A549 (cell line): ENCODE measurements at regions not wholly inside any gene's neighbourhood (a gene's known extent, or its start where the extent isn't known, plus 50 kb on each side); places are given as distances from the start of the nearest gene placed in this dataset.

ENCODE experiments used
- ATAC-seq, 2 experiments: fragments of 200-7000 bp in 1 of 2; fragments of >200 bp in 1 of 2; cut with Nextera tagmentation in 1 of 2; cut with Tn5 transposase in 1 of 2; 3 replicates each; pipeline versions ENCODE4 v1.8.0 to v1.9.1; 2018 to 2020; ENCODE audit warnings: mild to moderate bottlenecking in 1 of 2, moderate library complexity in 1 of 2
- CTCF ChIA-PET: fragments of 300-600 bp; sonication (Branson Sonifier 250); formaldehyde crosslinking; extraction: SDS; loops from one replicate; lab custom pipeline; 2021; ENCODE audit warnings: antibody characterized with exemption, inconsistent platforms; lab: Yijun Ruan, JAX
- POLR2A ChIA-PET: fragments of 350-600 bp; formaldehyde crosslinking; extraction: SDS; loops from one replicate; lab custom pipeline; 2021; ENCODE audit warnings: antibody characterized with exemption, inconsistent platforms; lab: Yijun Ruan, JAX
- DNase-seq, 2 experiments: peaks; one replicate each; pipeline versions ENCODE4 v3.0.0 to v3.0.0-alpha.2; 2011 to 2016; ENCODE audit warnings: low read depth in 1 of 2, low spot score in 1 of 2
- FAIRE-seq: peaks from 2 replicates; lab custom pipeline; 2011; peaks lifted over from hg19 to GRCh38; lab: Jason Lieb, UNC
- H3K27ac ChIP-seq, 2 experiments: fragments of >200 bp; sonication (Bioruptor Twin); formaldehyde crosslinking; 3 replicates each; pipeline ENCODE4 v1.5.1; 2016 to 2017
- H3K4me1 ChIP-seq: fragments of >200 bp; sonication (Bioruptor Twin); formaldehyde crosslinking; 3 replicates; pipeline ENCODE4 v1.6.1; 2016
- H3K4me2 ChIP-seq: fragments of >200 bp; sonication (Bioruptor Twin); formaldehyde crosslinking; 3 replicates; pipeline ENCODE4 v1.6.1; 2016
- H3K4me3 ChIP-seq: fragments of >200 bp; sonication (Bioruptor Twin); formaldehyde crosslinking; 3 replicates; pipeline ENCODE4 v1.5.1; 2016
- H3K9me3 ChIP-seq: fragments of >200 bp; sonication (Bioruptor Twin); formaldehyde crosslinking; 3 replicates; pipeline ENCODE4 v1.6.1; 2016
- ATOH8 ChIP-seq: fragments of 250-450 bp; sonication (Bioruptor Pico); IDR thresholded peaks from 2 replicates; pipeline ENCODE4 v1.5.0; 2020; ENCODE audit warnings: low read depth, mild to moderate bottlenecking, moderate library complexity
- BHLHE40 ChIP-seq: IDR thresholded peaks from 2 replicates; pipeline ENCODE4 v1.6.1; 2012; ENCODE audit warnings: low read depth, low read length, inconsistent platforms
- CHD2 ChIP-seq: fragments of 150-350 bp; IDR thresholded peaks from 2 replicates; pipeline ENCODE4 v1.6.1; 2014; ENCODE audit warnings: low read length; ENCODE audit not compliant: partially characterized antibody
- CTCF ChIP-seq: fragments of >200 bp; sonication (Bioruptor Twin); formaldehyde crosslinking; IDR thresholded peaks from 3 replicates; pipeline ENCODE4 v1.5.1; 2016
- EHF ChIP-seq: fragments of 250-450 bp; sonication (Bioruptor Pico); IDR thresholded peaks from 2 replicates; pipeline ENCODE4 v1.5.0; 2020; ENCODE audit warnings: mild to moderate bottlenecking
- EHMT2 ChIP-seq: fragments of 200-600 bp; sonication (generic); IDR thresholded peaks from 2 replicates; pipeline ENCODE4 v1.6.1; 2016; ENCODE audit warnings: antibody characterized with exemption, low read depth, mild to moderate bottlenecking, moderate library complexity
- EP300 ChIP-seq, 2 experiments: fragments of >200 bp; sonication (Bioruptor Twin); formaldehyde crosslinking; IDR thresholded peaks; 2 replicates in 1 of 2; 3 replicates in 1 of 2; pipeline ENCODE4 v1.6.1; 2016 to 2017
- FOSL2 ChIP-seq, 2 experiments: fragments of 450-650 bp in 1 of 2; fragments of >200 bp in 1 of 2; sonication (Bioruptor Twin) in 1 of 2; formaldehyde crosslinking; IDR thresholded peaks; 2 replicates each; pipeline versions ENCODE4 v1.5.0 to v1.6.1; 2016 to 2020; ENCODE audit warnings: mild to moderate bottlenecking in 1 of 2, moderate library complexity in 1 of 2
- HEYL ChIP-seq: fragments of 250-450 bp; sonication (Bioruptor Pico); IDR thresholded peaks from 2 replicates; pipeline ENCODE4 v1.8.0; 2021; ENCODE audit warnings: mild to moderate bottlenecking, moderate library complexity
- KDM5A ChIP-seq: fragments of 200-600 bp; sonication (generic); IDR thresholded peaks from 2 replicates; pipeline ENCODE4 v1.6.1; 2016; ENCODE audit warnings: antibody characterized with exemption, mild to moderate bottlenecking
- NFE2L2 ChIP-seq: fragments of 150-350 bp; conservative IDR thresholded peaks from 2 replicates; pipeline ENCODE4 v1.6.1; 2014; ENCODE audit warnings: low read length
- NPAS2 ChIP-seq: fragments of 250-450 bp; sonication (Bioruptor Pico); IDR thresholded peaks from 2 replicates; pipeline ENCODE4 v1.8.0; 2022; ENCODE audit warnings: mild to moderate bottlenecking, moderate library complexity, borderline replicate concordance
- RAD21 ChIP-seq, 2 experiments: fragments of >200 bp in 1 of 2; sonication (Bioruptor Twin) in 1 of 2; formaldehyde crosslinking in 1 of 2; IDR thresholded peaks in 1 of 2; conservative IDR thresholded peaks in 1 of 2; 2 replicates in 1 of 2; 3 replicates in 1 of 2; pipeline ENCODE4 v1.6.1; 2012 to 2018; ENCODE audit warnings: inconsistent platforms in 1 of 2
- REST ChIP-seq: fragments of 200-600 bp; sonication (generic); IDR thresholded peaks from 2 replicates; pipeline ENCODE4 v1.6.1; 2016; ENCODE audit warnings: antibody characterized with exemption, mild to moderate bottlenecking, moderate library complexity
- TFCP2L1 ChIP-seq: fragments of 250-450 bp; sonication (Bioruptor Pico); IDR thresholded peaks from 2 replicates; pipeline ENCODE4 v1.5.0; 2021; ENCODE audit warnings: mild to moderate bottlenecking
- USF2 ChIP-seq: fragments of 450-650 bp; IDR thresholded peaks from 2 replicates; pipeline ENCODE4 v1.6.1; 2014; ENCODE audit warnings: antibody characterized with exemption
- WGBS: methylation state at CpG from one replicate; pipeline ENCODE4 v1.1.6; 2017; ENCODE audit errors: missing lambda C conversion rate; 5-methylcytosine and 5-hydroxymethylcytosine counted together

DNA sequence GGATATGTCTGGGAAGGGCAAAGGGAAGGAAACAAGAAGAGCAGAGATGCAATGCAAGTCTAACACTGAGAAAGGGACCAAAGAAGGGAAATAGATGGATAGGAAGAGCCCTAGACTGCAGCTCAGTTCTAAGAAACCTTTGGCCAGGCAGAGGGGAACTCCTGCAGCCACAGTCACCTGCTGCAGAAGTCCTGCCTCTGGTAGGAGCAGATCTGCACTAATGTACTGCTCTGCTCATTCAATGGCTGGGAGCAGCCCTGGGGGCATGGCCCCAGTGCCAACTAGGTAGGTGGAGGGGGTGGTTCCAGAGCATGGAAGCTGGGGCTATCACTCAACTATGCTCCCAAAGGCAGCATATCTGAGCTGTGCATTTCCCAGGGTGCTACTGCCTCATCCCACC is 388.9 kb downstream of the PCNX1 start:
- H3K4me3 ChIP-seq: no peak overlapping the region

GRCh38 chr14:71300566-71301330 is 393.5 kb downstream of the PCNX1 start:
- FAIRE-seq (no peak), DNase-seq (no peak), ATAC-seq (no peak)
- no peak overlapping the region for H3K4me2 ChIP-seq
- POLR2A ChIA-PET: no interaction called here
- H3K4me3 ChIP-seq: no peak overlapping the region
- H3K27ac ChIP-seq: no peak overlapping the region
- WGBS: 19% methylated on average over 5 of the region's 5 CpGs
- no peak for TF ChIP-seq REST
- no peak for TF ChIP-seq CHD2
- no peak for TF ChIP-seq CTCF
- peaks cover 30% of the 10 kb centered on the region; the same call in 2 of the 3 replicates for H3K9me3 ChIP-seq
- no peaks in the 10 kb centered on the region for H3K4me1 ChIP-seq
- CTCF ChIA-PET: no interaction called here

More for the DNA sequence above, 388.9 kb downstream of the PCNX1 start:
- no peak overlapping the region for H3K4me2 ChIP-seq
- peaks cover 2% of the 10 kb centered on the region; the same call in 1 of the 3 replicates for H3K4me1 ChIP-seq
- DNase-seq: no peak
- CTCF ChIA-PET: no interaction called here
- TF ChIP-seq EHF (CRISPR knock-in tag) (no peak), KDM5A (no peak), TFCP2L1 (CRISPR knock-in tag) (no peak), HEYL (CRISPR knock-in tag) (no peak), USF2 (no peak), REST (no peak), EP300 (IDR thresholded peaks at IDR 0.05) (no peak), FOSL2 (IDR thresholded peaks at IDR 0.05) (no peak), FOSL2 (CRISPR knock-in tag; IDR thresholded peaks at IDR 0.05) (no peak), EHMT2 (no peak), RAD21 (conservative IDR thresholded peaks at IDR 0.05 in 1 of 2, IDR thresholded peaks at IDR 0.05 in 1 of 2) (no peak), ATOH8 (CRISPR knock-in tag) (no peak), NPAS2 (no peak), BHLHE40 (no peak), NFE2L2 (no peak)
- TF ChIP-seq, all 56 proteins: peak for 0
- FAIRE-seq (no peak), ATAC-seq (no peak)
- POLR2A ChIA-PET: no interaction called here
- no peak overlapping the region for H3K27ac ChIP-seq
- H3K9me3 ChIP-seq: no peaks in the 10 kb centered on the region
